Epidermal melanocyte (primary cell): ENCODE measurements at regions not wholly inside any gene's neighbourhood (a gene's known extent, or its start where the extent isn't known, plus 50 kb on each side); places are given as distances from the start of the nearest gene placed in this dataset.

ENCODE experiments used
- DNase-seq: peaks from one replicate; pipeline ENCODE4 v3.0.0; 2011; ENCODE audit warnings: low spot score; ENCODE audit not compliant: insufficient read length

DNA sequence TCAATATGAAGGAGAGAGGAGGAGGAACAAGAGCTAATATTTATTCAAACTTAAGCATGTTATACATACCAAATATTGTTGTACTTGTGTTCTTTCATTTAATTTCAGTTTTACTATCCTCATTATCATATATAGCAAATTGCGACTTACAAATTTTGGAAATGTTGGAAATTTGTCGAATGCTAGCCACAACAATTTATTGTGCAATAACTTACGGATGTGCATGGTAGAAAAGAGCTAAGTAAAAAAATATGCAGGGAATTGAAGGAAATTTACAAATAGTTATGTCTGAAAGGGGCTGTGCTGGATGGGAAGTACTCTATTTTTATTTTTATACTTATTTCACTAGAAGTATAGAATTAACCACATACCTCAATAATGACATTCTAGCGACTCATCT, 376.3 kb downstream of the PCDH20 start:
- DNase-seq = no peak

DNA sequence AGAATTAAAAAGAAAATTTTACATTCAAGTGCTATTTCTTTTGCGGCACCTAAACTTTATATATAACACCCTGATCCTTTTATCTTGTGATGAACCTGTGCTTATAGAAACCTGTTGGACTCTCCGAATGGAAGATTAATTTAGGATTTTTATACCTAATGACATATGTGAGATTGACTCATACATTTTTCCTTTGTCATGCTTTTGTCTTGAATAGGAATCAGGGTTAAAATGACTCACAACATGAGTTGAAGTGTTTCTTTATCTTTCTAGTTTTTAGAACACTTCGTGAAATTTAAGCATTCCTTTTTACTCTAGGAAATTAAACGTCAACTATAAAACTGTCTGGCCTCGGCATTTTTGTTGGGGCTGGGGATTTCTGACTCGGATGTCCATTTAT, 378.9 kb downstream of the PCDH20 start:
- no peak for DNase-seq

DNA sequence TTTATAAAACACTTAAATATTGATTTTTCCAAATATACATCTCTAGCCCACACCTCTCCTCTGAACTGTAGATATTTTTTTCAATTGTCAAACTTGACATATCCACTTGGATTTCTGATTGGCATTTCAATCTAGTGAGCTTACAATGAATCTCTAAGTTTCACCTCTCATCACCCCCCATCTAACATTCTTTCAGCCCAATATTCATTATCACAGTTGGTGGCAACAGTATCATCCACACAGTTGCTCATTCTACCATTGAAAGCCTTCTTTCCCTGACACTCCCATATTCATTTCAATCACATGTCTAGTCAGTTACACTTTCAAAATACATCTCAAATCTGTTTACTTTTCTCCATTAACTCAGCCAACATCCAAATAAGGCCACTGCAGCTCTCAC, 385.2 kb downstream of the PCDH20 start:
- DNase-seq = no peak

DNA sequence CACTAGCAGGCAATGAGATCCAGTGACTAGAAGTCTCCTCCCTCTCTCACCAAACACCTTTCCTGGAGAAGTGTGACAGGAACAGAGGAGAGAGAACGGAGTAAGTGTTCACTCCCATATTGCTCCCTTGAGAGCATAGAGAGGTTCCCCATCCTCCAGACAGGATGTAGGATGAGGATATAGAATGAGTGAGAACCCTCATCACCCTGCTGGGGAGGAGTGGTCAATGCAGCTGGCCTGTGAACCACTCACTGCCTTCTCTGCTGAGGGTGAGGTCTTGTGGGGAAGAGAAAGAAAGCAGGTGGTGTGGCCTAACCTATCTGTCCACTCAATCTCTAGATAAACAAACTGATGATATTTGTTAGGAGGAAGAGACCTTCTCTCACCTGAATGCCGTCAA, 386.6 kb downstream of the PCDH20 start:
- no peak for DNase-seq

DNA sequence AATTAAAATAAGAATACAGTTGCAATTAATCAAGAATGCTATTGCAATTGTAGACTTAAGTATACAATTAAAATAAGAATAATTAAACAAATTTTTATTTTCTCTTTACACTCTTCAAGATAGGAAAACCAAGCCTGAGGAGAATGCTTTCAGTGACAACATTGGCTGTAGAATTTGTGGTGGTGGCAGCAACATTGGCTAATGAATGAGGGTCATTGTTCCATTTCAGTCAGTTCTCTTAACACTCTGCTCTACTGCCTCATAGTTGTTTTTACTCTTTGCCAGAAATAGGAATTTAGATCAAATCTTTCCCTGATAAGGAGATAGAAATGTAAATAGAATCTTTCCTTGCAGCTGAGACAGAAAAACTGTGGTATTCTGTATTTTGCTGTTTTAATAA, 391.6 kb downstream of the PCDH20 start:
- peak; percentile 18 for DNase-seq

DNA sequence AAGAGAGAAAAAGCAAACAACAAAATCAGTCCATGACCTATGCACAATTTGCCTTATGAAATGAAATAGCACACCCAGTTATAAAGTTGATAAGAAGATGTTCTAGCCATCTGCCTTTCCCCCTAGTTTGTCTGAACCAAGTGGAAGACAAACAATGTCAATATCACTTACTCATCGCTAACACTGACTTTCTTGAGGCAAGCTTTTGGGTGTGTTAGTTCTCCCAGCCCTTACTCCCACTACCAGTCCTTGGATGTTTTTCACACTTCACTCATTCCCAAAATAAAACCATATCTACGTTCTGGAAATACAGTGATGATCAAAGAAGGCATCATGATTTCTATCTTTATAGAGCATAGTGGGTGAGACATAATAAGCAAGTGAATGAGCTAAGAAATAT, 393.8 kb downstream of the PCDH20 start:
- no peak for DNase-seq

DNA sequence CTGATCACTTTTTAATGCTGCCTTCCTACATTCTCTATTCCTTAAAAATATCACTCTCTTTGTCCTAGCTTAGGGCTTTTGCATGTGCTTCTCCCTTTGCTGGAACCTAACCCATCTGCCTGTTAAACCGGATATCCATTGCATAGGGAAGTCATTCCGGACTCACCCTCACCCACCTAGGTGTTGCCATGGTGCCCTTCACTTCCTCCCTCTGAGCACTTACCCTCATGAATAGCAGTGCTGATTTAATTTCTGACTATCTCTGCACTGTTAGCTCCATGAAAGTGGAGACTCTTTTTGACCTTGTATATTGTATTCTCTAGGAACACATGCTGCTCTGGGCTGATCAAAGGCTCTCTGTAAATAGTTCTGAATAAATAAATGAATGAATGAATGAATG, 401.9 kb downstream of the PCDH20 start:
- no peak for DNase-seq

DNA sequence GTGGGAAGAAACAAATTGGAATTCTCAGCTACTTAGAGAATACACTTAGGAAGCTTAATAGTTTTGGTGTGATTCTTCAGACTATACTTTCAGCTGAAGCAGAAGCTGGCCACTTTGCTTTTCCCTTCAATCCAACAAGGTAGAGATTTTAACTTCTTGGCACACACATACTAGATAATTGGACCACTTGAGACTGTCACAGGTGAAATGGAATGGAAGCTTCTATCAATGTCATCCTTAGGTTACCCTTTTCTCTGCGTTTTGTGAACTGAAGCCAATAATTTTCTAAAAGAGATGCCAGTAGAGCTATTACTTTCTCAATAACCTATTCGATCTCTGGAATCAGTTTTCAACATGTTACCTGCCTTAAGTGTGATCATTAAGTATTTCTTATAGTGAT, 405.3 kb downstream of the PCDH20 start:
- no peak for DNase-seq

DNA sequence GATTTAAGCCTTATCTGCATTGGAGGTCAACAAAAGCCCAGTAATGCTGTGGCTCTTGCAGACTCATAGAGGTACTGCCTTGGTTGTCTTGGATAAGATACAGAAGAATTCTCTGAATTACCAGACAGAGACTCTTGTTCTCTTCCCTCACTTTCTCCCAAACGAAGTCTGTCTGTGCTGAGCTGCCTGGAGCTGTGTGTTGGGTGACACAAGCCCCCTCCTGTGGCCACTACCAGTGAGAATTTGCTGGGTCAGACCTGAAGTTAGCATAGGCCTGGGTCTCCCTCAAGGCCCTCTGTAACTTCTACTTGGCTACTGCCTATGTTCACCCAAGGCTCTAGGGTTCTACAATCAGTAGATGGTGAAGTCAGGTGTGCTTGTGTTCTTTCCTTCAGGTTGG, 413.0 kb downstream of the PCDH20 start:
- DNase-seq = no peak

DNA sequence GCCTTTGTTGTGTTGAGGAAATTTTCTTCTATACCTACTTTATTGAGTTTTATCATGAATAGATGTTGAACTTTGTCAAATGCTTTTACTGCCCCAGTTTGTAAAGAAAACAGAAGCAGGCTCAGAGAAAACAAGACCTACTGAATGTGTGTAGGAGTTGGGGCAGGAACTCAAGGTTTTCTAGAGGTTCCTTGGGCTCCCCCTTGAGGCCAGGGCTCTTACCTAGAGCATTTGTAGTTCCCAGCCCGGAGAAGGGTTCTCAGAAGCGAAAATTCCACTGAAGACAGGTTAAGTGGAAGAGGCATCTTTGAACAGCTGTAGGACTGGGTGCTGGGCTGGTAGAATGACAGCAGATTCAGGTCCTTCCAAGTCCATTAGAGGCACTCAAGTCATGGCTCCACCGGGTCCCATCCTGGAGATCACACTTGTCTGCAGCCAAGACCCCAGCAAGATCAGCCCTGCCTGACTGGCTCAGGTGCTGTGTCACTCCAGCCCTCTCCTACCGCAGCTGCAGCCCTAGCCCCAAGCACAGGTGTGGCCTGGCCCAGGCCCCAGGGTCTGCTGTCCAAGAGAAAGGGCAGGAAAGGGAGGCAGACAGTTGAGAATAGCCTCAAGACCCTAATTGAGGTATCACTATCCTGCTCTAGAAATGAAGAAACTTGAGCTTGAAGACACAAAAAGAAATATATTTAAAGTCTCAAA, 425.5 kb downstream of the PCDH20 start:
- no peak for DNase-seq

DNA sequence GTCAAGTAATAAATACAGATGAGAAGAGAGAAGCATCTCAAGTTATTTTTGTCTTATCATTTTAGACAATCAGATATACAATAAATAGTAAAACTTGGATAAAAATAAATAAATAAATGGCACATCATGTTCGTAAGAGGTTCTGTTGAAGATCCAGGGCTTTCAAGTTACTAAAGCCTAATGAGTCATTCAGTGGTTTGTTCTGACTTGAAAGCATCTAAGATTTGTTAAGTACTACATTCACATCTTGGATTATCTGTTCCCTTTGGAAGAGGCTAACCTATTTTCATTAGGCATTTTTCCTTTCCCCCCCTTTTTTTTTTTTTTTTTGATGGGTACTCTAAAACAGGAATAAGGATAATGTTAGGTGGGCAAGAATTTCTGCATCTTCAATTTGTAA, 429.3 kb downstream of the PCDH20 start:
- no peak for DNase-seq

DNA sequence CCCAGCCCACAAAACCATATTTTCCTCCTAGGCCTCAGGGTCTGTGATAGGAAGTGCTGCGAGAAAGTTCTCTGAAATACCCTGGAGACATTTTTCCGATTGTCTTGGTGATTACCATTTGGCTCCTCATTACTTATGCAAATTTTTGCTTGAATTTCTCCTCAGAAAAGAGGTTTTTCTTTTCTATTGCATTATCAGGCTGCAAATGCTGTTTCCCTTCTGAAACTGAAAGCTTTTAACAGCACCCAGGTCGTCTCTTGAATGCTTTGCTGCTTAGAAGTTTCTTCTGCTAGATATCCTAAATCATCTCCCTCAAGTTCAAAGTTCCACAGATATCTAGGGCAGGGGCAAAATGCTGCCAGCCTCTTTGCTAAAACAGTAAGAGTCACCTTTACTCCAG, 434.2 kb downstream of the PCDH20 start:
- no peak for DNase-seq

DNA sequence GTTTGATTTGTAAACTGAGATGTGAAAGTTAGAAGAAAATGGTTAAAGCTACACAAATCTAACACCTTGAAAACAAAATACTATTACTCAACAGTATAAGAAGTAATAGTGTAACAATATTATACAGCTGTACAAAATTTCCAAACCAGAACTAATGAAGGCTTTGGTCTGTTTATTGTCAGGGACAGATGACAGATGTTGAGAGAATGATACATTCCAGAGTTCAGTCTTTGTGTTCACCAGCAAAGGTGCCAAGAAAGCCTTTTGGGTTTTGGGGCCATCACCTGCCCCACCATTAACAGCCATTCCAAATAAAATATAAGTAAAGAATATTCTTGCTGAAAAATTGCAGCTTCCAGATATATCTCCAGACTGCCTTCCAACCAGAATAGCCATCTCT, 439.3 kb downstream of the PCDH20 start:
- DNase-seq = no peak

DNA sequence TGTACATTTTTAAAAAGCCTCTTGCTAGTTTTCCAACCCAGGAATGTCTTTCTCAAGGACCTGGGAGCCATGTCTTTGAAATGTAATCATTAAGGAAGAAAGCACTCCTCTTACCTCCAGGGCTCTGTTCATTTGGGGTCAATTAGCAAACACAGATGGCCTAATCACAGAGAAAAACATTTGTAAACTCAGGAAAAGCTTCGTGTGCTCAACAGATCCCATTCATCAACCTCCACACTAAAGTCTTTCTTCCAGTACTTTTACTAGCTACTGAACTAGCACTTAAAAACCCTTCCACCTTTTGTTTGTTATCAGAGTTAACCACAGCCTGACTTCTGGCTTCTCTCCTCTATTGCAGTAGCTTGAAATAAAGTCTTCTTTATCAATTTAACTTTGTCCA, 441.4 kb downstream of the PCDH20 start:
- DNase-seq = no peak

DNA sequence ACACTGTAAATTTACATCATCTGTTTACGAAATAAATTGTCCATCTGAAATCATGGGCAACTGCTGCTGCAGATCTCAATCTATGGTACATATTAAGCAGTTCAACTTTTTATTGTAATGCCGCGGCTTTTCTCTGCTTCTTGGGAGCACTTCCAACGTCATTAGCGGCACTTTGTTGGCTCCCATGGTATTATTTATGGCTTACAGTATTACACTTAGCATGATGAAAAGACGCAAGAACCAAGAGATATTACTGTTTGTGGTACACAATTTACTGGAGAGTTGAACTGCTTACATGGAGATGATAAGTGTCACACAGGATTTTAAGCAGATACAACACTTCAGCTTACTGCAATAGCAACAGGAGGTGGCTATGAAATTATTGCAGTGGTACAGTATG, 442.1 kb downstream of the PCDH20 start:
- DNase-seq = no peak

DNA sequence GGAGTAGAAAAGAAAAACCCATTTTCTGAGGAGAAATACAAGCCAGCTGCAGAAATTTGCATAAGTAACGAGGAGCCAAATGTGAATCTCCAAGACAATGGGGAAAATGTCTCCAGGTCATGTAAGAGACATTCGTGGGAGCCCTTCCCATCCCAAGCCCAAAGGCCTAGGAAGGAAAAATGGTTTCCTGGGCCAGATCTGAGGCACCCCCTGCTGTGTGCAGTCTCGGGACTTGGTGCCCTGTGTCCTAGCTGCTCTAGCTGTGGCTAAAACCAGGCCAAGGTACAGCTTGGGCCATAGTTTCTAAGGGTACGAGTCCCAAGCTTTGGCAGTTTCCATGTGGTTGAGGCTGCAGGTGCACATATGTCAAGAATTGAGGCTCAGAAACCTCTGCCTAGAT, 444.9 kb downstream of the PCDH20 start:
- no peak for DNase-seq

DNA sequence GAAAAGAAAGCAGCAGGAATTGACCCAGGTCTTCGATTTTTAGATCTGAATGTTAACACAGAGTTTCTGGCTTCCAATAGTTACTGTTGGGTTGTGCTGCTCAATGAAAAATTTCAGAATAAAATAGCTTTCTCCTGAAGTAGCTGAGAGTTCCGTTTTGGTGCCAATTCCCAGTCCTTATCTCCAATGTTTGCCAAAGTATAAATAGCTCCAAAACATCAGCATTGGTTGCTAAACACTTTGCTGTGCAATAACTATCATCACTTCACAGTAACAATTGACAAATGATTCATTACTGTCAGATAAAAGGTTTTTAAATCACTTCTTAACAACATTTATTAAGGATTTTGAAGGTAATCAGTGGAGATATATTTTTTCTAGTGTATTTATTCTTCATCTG, 446.0 kb downstream of the PCDH20 start:
- no peak for DNase-seq

DNA sequence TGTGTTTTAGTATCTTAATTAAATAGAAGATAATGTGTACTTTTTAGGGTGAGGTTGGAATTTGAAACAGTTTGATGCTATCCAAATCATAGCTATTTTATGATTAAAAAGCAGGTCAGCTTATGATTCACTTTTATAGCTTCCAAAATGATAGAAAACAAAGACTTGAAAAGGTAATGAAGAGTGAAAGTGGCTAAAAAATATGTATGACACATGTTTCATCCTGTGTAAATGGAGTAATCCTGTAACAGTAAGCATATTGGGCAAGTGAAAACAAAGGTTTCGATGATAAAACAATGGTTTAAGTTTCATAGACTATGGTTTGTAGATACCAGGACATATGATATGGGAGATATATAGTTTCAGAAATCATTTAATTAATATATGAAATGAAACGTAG, 456.2 kb downstream of the PCDH20 start:
- DNase-seq = no peak

DNA sequence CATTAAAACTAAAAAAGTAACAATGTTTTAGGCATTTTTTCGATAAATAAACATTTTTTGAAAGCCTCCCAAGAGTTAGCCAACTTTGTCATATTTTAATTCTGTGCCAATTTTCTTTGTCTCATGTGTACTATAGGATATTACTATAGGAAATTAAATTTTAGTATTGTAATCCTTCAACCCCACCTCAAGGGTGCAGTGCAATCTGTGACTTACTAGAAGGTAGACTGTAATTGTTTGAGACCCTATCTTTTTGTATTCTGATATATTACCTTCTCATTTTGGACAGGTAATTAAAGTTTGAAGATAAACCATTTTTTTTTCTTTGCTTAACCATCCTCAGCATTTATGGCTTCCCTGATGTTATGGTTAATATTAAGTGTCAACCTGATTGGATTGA, 457.8 kb downstream of the PCDH20 start:
- DNase-seq = no peak

DNA sequence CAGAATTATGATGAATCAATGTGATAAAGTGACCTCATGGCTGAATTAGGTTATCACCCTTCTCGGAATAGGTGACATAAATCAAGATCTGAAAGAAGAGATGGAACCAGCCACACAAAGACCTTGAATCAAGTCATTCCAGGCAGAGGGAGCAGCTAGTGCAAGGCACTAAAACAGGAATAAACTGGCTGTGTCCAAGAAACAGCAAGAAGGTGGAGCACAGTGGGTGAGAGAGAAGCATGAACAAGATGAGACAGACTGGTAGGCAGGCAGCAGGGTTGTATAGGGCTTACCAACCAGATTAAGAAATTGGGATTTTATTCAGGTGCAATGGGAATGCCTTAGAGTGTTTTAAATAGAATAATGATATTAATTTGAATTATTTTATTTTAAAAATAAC, 470.3 kb downstream of the PCDH20 start:
- DNase-seq = no peak

DNA sequence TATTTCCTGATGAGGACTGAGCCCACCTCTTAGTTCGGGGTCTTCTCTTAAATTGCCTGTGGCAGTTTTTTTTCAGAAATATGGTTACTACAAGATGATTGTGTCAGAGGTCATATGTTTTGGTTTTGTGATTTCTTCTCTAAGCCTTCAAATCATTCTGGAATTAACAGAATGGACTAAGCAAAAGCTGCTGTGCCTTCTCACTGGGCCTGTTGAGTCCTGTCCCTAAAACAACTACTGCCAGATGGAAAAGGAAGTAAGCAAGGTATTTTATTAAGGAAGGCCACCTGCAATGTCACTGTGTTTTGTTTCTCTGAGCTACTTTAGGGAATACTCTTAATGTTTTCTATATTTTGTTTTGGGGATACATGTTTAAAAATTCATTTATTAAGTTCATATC, 470.8 kb downstream of the PCDH20 start:
- DNase-seq = no peak

DNA sequence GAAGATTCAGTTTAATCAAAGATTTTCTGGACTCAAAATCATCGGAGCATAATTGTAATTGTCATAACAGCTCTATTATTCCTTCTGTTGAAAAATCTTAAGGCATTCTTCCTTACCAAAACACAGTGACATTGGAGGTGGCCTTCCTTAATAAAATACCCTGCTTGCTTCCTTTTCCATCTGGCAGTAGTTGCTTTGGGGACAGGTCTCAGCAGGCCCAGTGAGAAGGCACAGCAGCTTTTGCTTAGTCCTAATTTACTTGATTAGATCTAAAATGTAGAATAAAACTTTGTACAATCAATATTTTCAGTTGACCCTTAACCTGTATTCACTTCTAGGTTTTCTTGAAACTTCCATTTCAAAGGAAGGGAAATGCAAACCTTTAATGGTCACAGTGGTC, 471.6 kb downstream of the PCDH20 start:
- no peak for DNase-seq

DNA sequence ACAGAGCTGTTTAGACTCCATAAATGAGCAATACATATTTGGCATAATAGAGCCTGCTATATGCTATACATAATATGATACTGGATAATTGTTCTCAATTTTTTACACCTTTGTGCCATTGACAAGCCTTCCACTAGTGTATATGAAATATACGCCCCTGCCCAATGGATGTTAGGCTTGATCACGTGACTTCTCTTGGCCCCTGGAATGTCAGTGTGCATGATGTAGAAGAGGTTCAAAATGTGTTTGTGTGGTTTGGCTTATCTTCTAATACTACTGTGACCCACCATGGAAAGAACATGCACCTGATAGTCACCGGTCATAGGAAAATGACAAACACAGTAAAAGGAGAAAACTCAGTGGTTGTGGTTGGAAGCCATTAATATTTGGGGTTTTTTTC, 479.4 kb downstream of the PCDH20 start:
- no peak for DNase-seq

DNA sequence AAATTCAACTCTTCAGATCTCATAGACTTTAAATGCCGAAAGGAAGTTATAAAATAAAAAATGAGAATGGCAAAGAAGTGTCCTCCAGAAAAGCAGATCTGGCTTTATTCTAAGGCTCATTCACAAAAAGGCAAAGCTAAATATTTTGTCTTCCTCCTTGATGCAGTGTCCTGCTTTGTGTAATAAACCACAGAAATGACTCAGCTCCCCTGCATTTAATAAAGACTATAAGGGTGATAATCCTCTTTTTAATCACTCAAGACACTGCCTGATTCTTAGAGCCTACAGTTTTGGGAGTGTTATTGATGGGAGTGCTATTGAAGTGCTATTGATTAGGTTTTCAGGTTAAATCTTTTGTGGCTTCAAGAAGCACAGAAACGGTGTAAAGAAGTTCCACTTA, 482.0 kb downstream of the PCDH20 start:
- no peak for DNase-seq
